CD14-positive monocyte (primary cell): ENCODE measurements at regions not wholly inside any gene's neighbourhood (a gene's known extent, or its start where the extent isn't known, plus 50 kb on each side); places are given as distances from the start of the nearest gene placed in this dataset.

Source experiments
- DNase-seq, 3 donors: peaks; one replicate each; pipeline ENCODE4 v3.0.0-alpha.2; 2011 to 2022
- H2AFZ ChIP-seq: 2 replicates; pipeline ENCODE4 v1.6.0; 2012; ENCODE audit warnings: mild to moderate bottlenecking, low read depth, low read length, inconsistent platforms; ENCODE audit not compliant: insufficient read depth, poor library complexity, severe bottlenecking
- H3K27ac ChIP-seq, 2 donors: 1 replicate in 1 of 2; 2 replicates in 1 of 2; pipeline ENCODE4 v1.5.1; 2012 to 2013; ENCODE audit warnings: low read length in 2 of 2, control low read depth in 1 of 2, inconsistent platforms in 1 of 2, low read depth in 1 of 2, mild to moderate bottlenecking in 1 of 2
- H3K27me3 ChIP-seq, 2 donors: one replicate each; pipeline versions ENCODE4 v1.6.0 to v1.6.1; 2011 to 2013; ENCODE audit warnings: low read length in 2 of 2; ENCODE audit not compliant: control insufficient read depth in 2 of 2, insufficient read depth in 2 of 2
- H3K36me3 ChIP-seq, 2 donors: replicated peaks in 1 of 2; 1 replicate in 1 of 2; 2 replicates in 1 of 2; pipeline versions ENCODE4 v1.5.1 to v1.6.1; 2012 to 2013; ENCODE audit warnings: low read length in 2 of 2, control low read depth in 1 of 2, inconsistent platforms in 1 of 2, mild to moderate bottlenecking in 1 of 2; ENCODE audit not compliant: insufficient read depth in 2 of 2, control insufficient read depth in 1 of 2
- H3K4me1 ChIP-seq, 2 donors: 1 replicate in 1 of 2; 2 replicates in 1 of 2; pipeline versions ENCODE4 v1.5.1 to v1.6.1; 2012 to 2013; ENCODE audit warnings: low read length in 2 of 2, control low read depth in 1 of 2, inconsistent platforms in 1 of 2, mild to moderate bottlenecking in 1 of 2, moderate library complexity in 1 of 2; ENCODE audit not compliant: insufficient read depth in 2 of 2, control insufficient read depth in 1 of 2
- H3K4me2 ChIP-seq: replicated peaks from 2 replicates; pipeline ENCODE3; 2012; ENCODE audit warnings: low read length, moderate library complexity, mild to moderate bottlenecking; ENCODE audit not compliant: poor library complexity, severe bottlenecking; ENCODE audit errors: extremely low read depth
- H3K4me3 ChIP-seq, 3 experiments: fragments of 200-600 bp in 1 of 3; sonication (generic) in 1 of 3; replicated peaks in 1 of 3; 1 replicate in 2 of 3; 2 replicates in 1 of 3; pipeline ENCODE4 v1.5.1; 2011 to 2013; ENCODE audit warnings: low read length in 3 of 3, mild to moderate bottlenecking in 3 of 3, control low read depth in 2 of 3, low read depth in 2 of 3, inconsistent platforms in 1 of 3, moderate library complexity in 1 of 3
- H3K79me2 ChIP-seq: 2 replicates; pipeline ENCODE4 v1.6.0; 2012; ENCODE audit warnings: mild to moderate bottlenecking, control low read depth, inconsistent platforms, low read length, moderate library complexity; ENCODE audit not compliant: insufficient read depth
- H3K9ac ChIP-seq: 2 replicates; pipeline ENCODE4 v1.6.0; 2017; ENCODE audit warnings: low read length, mild to moderate bottlenecking; ENCODE audit not compliant: insufficient read depth, poor library complexity, severe bottlenecking
- H3K9me3 ChIP-seq, 2 donors: replicated peaks in 1 of 2; 1 replicate in 1 of 2; 2 replicates in 1 of 2; pipeline versions ENCODE4 v1.5.1 to v1.6.1; 2012 to 2013; ENCODE audit warnings: low read length in 2 of 2, control low read depth in 1 of 2; ENCODE audit not compliant: control insufficient read depth in 1 of 2, insufficient read depth in 1 of 2
- H4K20me1 ChIP-seq: 2 replicates; pipeline ENCODE4 v1.6.0; 2012; ENCODE audit warnings: mild to moderate bottlenecking, low read length, control low read depth, moderate library complexity; ENCODE audit not compliant: insufficient read depth
- H3K27ac Mint-ChIP-seq, 7 donors: one replicate each; pipeline ENCODE4 v1.8.0; 2020; ENCODE audit warnings: mild to moderate bottlenecking in 7 of 7, mixed read lengths in 7 of 7, moderate library complexity in 6 of 7, inconsistent platforms in 2 of 7
- H3K27me3 Mint-ChIP-seq, 3 donors: one replicate each; pipeline ENCODE4 v1.8.0; 2021 to 2022; ENCODE audit warnings: low read depth in 3 of 3, mild to moderate bottlenecking in 3 of 3, mixed read lengths in 3 of 3, moderate library complexity in 3 of 3, inconsistent platforms in 1 of 3
- H3K36me3 Mint-ChIP-seq, 2 donors: one replicate each; pipeline ENCODE4 v1.8.0; 2020; ENCODE audit warnings: mixed read lengths in 2 of 2, inconsistent platforms in 1 of 2, mild to moderate bottlenecking in 1 of 2
- H3K4me1 Mint-ChIP-seq: one replicate; pipeline ENCODE4 v1.8.0; 2020; ENCODE audit warnings: mild to moderate bottlenecking, mixed read lengths
- H3K4me3 Mint-ChIP-seq, 2 donors: one replicate each; pipeline ENCODE4 v1.8.0; 2020; ENCODE audit warnings: mild to moderate bottlenecking in 2 of 2, mixed read lengths in 2 of 2, moderate library complexity in 1 of 2
- H3K9me3 Mint-ChIP-seq, 7 donors: one replicate each; pipeline ENCODE4 v1.8.0; 2020 to 2022; ENCODE audit warnings: mixed read lengths in 7 of 7, mild to moderate bottlenecking in 6 of 7, moderate library complexity in 6 of 7, inconsistent platforms in 2 of 7
- CTCF ChIP-seq: fragments of 200-600 bp; IDR thresholded peaks from one replicate; pipeline ENCODE4 v1.8.0; 2022; ENCODE audit warnings: antibody characterized with exemption, mild to moderate bottlenecking
- WGBS: methylation state at CpG from one replicate; pipeline ENCODE4 v1.1.5; 2013; ENCODE audit warnings: missing lambda C conversion rate; ENCODE audit not compliant: insufficient coverage; 5-methylcytosine and 5-hydroxymethylcytosine counted together
- intact Hi-C, 2 donors: fragments of 100-400 bp; cut with micrococcal nuclease; formaldehyde crosslinking; loops; one replicate each; pipeline versions ENCODE4 v1.15.0 to v1.15.1; 2023

GRCh38 chr2:55780697-55781096 is 87.1 kb upstream of the PNPT1 start:
- Histone ChIP-seq H3K9ac (no peak overlapping the region), H3K4me3 (no peak overlapping the region), H2AFZ (no peak overlapping the region), H3K4me2 (no peak overlapping the region), H3K27ac (no peak overlapping the region), H3K36me3 (no peaks in the 10 kb centered on the region), H3K27me3 (peaks cover 0 to 2% of the 10 kb centered on the region in 2 donors), H3K4me1 (no peaks in the 10 kb centered on the region), H4K20me1 (no peaks in the 10 kb centered on the region), H3K9me3 (no peaks in the 10 kb centered on the region), H3K79me2 (no peaks in the 10 kb centered on the region)
- no peak overlapping the region for H3K4me3 Mint-ChIP-seq
- no CpG with 5 or more reads among the region's 1 CpG for WGBS
- no peak for DNase-seq
- no peaks in the 10 kb centered on the region for H3K4me1 Mint-ChIP-seq
- peaks cover 0 to 2% (median 0%) of the 10 kb centered on the region in 7 donors for H3K9me3 Mint-ChIP-seq
- H3K27me3 Mint-ChIP-seq, result no peaks in the 10 kb centered on the region
- H3K36me3 Mint-ChIP-seq, result no peaks in the 10 kb centered on the region
- intact Hi-C loops, result no loop called here
- H3K27ac Mint-ChIP-seq, result no peak overlapping the region
- no peak for TF ChIP-seq CTCF

GRCh38 chr2:55779459-55780421 is 86.1 kb upstream of the PNPT1 start:
- H3K36me3 ChIP-seq, result no peaks in the 10 kb centered on the region
- H3K9me3 ChIP-seq, result no peaks in the 10 kb centered on the region
- H3K4me3 Mint-ChIP-seq, result no peak overlapping the region
- H2AFZ ChIP-seq, result no peak overlapping the region
- no peaks in the 10 kb centered on the region for H3K36me3 Mint-ChIP-seq
- H3K27me3 ChIP-seq, result peaks cover 0 to 2% of the 10 kb centered on the region in 2 donors
- H3K27me3 Mint-ChIP-seq, result no peaks in the 10 kb centered on the region
- no peak overlapping the region for H3K9ac ChIP-seq
- peaks cover 0 to 2% (median 0%) of the 10 kb centered on the region in 7 donors for H3K9me3 Mint-ChIP-seq
- no peak overlapping the region for H3K4me2 ChIP-seq
- intact Hi-C loops, result no loop called here
- TF ChIP-seq CTCF, result no peak
- no peaks in the 10 kb centered on the region for H4K20me1 ChIP-seq
- WGBS, result 72% methylated on average over 4 of the region's 7 CpGs
- H3K4me3 ChIP-seq, result no peak overlapping the region
- no peaks in the 10 kb centered on the region for H3K79me2 ChIP-seq
- no peaks in the 10 kb centered on the region for H3K4me1 Mint-ChIP-seq
- no peaks in the 10 kb centered on the region for H3K4me1 ChIP-seq
- no peak for DNase-seq
- H3K27ac ChIP-seq, result no peak overlapping the region
- no peak overlapping the region for H3K27ac Mint-ChIP-seq
